Panc1 (cell line): ENCODE measurements at regions not wholly inside any gene's neighbourhood (a gene's known extent, or its start where the extent isn't known, plus 50 kb on each side); places are given as distances from the start of the nearest gene placed in this dataset.

Experiments used
- CTCF ChIP-seq: fragments of 450-650 bp; IDR thresholded peaks from 2 replicates; pipeline ENCODE4 v1.5.1; 2017; ENCODE audit warnings: mild to moderate bottlenecking
- POLR2AphosphoS5 ChIP-seq: IDR thresholded peaks from 2 replicates; pipeline ENCODE4 v1.6.1; 2012; ENCODE audit warnings: mild to moderate bottlenecking, low read depth, low read length, moderate library complexity
- REST ChIP-seq, 2 experiments: IDR thresholded peaks; 2 replicates each; pipeline ENCODE4 v1.6.1; 2011 to 2012; ENCODE audit warnings: low read depth in 2 of 2, control low read depth in 1 of 2, low read length in 1 of 2, mild to moderate bottlenecking in 1 of 2, moderate library complexity in 1 of 2; ENCODE audit not compliant: insufficient read depth in 1 of 2
- SIN3A ChIP-seq: IDR thresholded peaks from 2 replicates; pipeline ENCODE4 v1.6.1; 2012; ENCODE audit warnings: low read depth, mild to moderate bottlenecking, low read length, moderate library complexity, borderline replicate concordance; ENCODE audit not compliant: insufficient read depth

- TF ChIP-seq CTCF (no peak), REST (IDR thresholded peaks at IDR 0.05; ENCODE audit: insufficient read depth in 1 of 2, low read depth in 2 of 2, low read length in 1 of 2) (no peak), POLR2AphosphoS5 (no peak), SIN3A (no peak)
Observed at GRCh38 chr4:1476140-1476513, 69.9 kb upstream of the NKX1-1 start.
